GM06990 (cell line): ENCODE measurements at regions not wholly inside any gene's neighbourhood (a gene's known extent, or its start where the extent isn't known, plus 50 kb on each side); places are given as distances from the start of the nearest gene placed in this dataset.
"Not testable (repeated sequence)": the region's sequence is repeated elsewhere in the genome, so short reads cannot be mapped to it uniquely, and the experiment has no call there.

Experiments used
- DNase-seq: peaks from one replicate; pipeline ENCODE4 v3.0.0-alpha.2; 2011; ENCODE audit not compliant: insufficient read length; ENCODE audit errors: extremely low read depth
- H3K27me3 ChIP-seq: replicated peaks from 2 replicates; pipeline ENCODE4 v1.6.0; 2011; ENCODE audit warnings: low read length; ENCODE audit not compliant: control insufficient read depth, insufficient read depth
- H3K36me3 ChIP-seq: 2 replicates; pipeline ENCODE4 v1.5.1; 2011; ENCODE audit warnings: low read length; ENCODE audit not compliant: control insufficient read depth, insufficient read depth
- H3K4me3 ChIP-seq: replicated peaks from 2 replicates; pipeline ENCODE4 v1.5.1; 2011; ENCODE audit warnings: low read depth, mild to moderate bottlenecking, control low read depth, low read length
- TF ChIP-seq, protein P1 (sequence below): IDR thresholded peaks from 2 replicates; pipeline ENCODE4 v1.5.1; 2011; ENCODE audit warnings: low read length, control low read depth, mild to moderate bottlenecking, inconsistent platforms; ENCODE audit not compliant: insufficient read depth, poor library complexity, severe bottlenecking

DNA sequence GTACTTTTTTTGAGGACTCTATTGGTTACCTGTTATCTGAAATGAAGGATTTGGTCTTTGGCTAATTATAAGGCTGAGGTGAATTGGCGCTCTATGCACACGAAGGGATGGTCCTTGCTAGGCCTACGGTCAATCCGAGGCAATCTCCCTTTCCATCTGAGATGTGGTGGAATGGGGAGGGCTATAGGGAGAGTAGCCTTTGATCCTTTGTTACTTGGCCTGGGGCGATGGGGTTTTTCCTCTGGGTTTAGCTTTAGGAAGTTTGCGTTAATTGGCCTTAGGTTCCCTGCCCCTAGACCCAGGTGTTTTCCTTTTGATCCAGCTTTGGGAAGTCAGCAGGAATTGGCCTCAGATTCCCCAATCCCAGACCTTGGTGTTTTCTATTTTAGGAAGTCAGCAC is 102.1 kb upstream of the C9orf72 start:
- Histone ChIP-seq H3K4me3 (no peak overlapping the region), H3K27me3 (no peaks in the 10 kb centered on the region), H3K36me3 (no peaks in the 10 kb centered on the region)
- DNase-seq: no peak
- TF ChIP-seq, protein P1, sequence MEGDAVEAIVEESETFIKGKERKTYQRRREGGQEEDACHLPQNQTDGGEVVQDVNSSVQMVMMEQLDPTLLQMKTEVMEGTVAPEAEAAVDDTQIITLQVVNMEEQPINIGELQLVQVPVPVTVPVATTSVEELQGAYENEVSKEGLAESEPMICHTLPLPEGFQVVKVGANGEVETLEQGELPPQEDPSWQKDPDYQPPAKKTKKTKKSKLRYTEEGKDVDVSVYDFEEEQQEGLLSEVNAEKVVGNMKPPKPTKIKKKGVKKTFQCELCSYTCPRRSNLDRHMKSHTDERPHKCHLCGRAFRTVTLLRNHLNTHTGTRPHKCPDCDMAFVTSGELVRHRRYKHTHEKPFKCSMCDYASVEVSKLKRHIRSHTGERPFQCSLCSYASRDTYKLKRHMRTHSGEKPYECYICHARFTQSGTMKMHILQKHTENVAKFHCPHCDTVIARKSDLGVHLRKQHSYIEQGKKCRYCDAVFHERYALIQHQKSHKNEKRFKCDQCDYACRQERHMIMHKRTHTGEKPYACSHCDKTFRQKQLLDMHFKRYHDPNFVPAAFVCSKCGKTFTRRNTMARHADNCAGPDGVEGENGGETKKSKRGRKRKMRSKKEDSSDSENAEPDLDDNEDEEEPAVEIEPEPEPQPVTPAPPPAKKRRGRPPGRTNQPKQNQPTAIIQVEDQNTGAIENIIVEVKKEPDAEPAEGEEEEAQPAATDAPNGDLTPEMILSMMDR: no peak

- Histone ChIP-seq H3K36me3 (no peaks in the 10 kb centered on the region), H3K27me3 (no peaks in the 10 kb centered on the region), H3K4me3 (no peak overlapping the region)
- TF ChIP-seq, protein P1: no peak
- DNase-seq: no peak
Measured at GRCh38 chr9:27676827-27677226, 103.5 kb upstream of the C9orf72 start.

- H3K27me3 ChIP-seq: no peaks in the 10 kb centered on the region
- no peak for DNase-seq
- no peak overlapping the region for H3K4me3 ChIP-seq
- TF ChIP-seq, protein P1: no peak
- no peaks in the 10 kb centered on the region for H3K36me3 ChIP-seq
Measured at GRCh38 chr9:27679338-27679737, 106.1 kb upstream of the C9orf72 start.

- H3K36me3 ChIP-seq: no peaks in the 10 kb centered on the region
- no peaks in the 10 kb centered on the region for H3K27me3 ChIP-seq
- TF ChIP-seq, protein P1: no peak
- H3K4me3 ChIP-seq: no peak overlapping the region
- no peak for DNase-seq
Measured at GRCh38 chr9:27683181-27683580, 109.9 kb upstream of the C9orf72 start.

DNA sequence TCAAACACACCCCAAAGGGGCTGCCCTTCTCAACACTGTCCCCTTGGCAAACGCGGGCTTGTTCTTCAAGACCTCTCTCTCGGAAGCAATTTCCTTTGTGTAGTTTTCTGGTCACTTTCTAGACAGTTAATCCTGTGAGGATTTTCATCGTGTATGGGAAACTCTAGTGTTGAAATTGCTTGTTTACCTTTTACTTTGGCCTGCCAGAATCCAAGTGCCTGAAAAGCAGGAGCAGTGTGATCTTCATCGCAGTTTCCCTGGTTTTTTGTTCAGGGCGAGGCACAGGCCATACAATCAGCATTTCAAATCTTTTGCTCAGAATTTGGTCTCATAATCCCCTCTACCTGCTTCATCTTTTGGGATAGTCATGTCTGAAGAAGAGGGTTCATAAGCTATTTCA is 115.7 kb upstream of the C9orf72 start:
- H3K36me3 ChIP-seq: no peaks in the 10 kb centered on the region
- TF ChIP-seq, protein P1: no peak
- no peak overlapping the region for H3K4me3 ChIP-seq
- H3K27me3 ChIP-seq: no peaks in the 10 kb centered on the region
- DNase-seq: no peak

DNA sequence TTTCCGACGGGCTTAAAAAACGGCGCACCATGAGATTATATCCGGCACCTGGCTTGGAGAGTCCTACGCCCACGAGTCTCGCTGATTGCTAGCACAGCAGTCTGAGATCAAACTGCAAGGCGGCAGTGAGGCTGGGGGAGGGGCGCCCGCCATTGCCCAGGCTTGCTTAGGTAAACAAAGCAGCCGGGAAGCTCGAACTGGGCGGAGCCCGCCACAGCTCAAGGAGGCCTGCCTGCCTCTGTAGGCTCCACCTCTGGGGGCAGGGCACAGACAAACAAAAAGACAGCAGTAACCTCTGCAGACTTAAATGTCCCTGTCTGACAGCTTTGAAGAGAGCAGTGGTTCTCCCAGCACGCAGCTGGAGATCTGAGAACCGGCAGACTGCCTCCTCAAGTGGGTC is 117.5 kb upstream of the C9orf72 start:
- H3K4me3 ChIP-seq, H3K27me3 ChIP-seq, DNase-seq, H3K36me3 ChIP-seq: not testable (repeated sequence)
